ENCODE measurements at regions not wholly inside any gene's neighbourhood (a gene's known extent, or its start where the extent isn't known, plus 50 kb on each side); places are given as distances from the start of the nearest gene placed in this dataset.
A peak's percentile ranks its signal among the peaks of the same experiment; 100 is the strongest.

DNA sequence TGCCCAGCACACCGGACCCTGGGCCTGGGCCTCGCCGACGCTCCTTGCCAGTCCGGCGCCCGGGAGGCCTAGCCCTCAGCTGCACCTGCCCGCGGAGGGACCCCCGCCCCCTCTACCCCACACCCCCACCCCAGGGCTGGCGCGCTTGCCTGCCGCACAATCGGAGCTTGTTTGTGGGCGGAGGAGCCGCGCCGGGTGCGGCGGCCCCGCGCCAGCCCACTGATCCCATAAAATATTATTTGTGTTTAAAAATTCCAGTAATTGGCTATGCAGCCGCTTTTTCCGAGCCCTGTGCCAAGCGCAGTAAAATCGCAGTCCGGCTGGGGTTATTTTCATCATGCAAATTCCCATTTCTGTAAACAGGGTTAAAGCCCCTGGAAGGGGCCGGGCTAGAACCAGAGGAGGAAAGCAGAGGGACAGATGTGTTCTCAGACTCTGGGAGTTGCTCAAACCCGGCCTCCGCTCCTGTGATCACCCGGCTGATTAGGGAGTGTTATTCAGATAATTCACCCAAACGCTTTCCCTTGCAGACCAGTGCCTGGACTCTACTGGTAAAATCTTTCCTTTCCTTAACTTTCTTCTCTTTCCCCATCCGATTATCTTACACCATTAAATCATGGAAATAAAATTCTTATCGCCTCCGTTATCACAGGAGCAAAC lies 93.1 kb downstream of the NCR2 start:
- no peak for DNase-seq (ENCODE audit: low read depth in 4 of 4, low spot score in 2 of 4)

GRCh38 chr6:41428996-41429421 lies 93.6 kb downstream of the NCR2 start:
- no peak for DNase-seq (ENCODE audit: low read depth in 4 of 4, low spot score in 2 of 4)

- DNase-seq (ENCODE audit: low read depth in 4 of 4, low spot score in 2 of 4) = no peak
Measured at GRCh38 chr6:41429506-41430504, 94.4 kb downstream of the NCR2 start.

DNA sequence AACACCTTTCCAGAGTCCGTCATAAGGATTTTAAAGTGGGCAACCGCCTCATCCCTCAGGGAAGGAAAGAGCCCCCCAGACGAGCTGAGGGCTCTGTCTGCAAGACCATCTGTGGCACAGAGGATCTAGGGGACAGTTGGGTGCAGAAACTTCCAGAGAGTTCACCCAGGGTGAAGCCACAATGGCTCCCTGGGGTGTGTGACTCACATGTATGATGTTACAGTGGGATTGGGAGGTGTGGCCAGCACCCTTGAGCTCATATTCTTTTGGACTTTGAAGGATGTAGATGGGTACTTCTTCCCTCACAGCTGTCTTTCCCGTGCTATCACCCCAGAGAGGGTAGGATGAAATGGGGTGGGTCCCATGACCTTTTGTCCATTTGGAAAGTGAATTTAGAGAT lies 95.5 kb downstream of the NCR2 start:
- no peak for DNase-seq (ENCODE audit: low read depth in 4 of 4, low spot score in 2 of 4)

DNA sequence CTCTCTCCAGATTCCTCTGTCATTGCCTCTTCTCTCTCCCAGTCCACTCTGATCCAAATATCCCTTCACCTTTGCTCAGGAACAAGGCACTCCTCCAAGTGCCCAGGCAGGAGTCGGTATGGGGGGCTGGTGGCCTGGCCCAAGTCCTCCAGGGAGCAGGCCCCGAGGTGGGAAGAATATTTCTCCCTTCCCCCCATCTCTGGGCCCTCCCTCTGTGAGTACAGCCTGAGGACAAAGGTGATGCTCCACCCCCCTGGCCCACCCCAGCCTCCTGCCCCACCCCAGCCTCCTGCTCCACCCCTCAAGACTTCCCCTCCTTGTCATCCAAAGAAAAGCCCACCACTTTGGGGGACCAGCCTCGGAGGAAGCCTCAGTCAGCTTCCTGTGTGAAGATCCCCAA lies 96.9 kb downstream of the NCR2 start:
- no peak for DNase-seq (ENCODE audit: low read depth in 4 of 4, low spot score in 2 of 4)

GRCh38 chr6:41434803-41435481 lies 99.5 kb downstream of the NCR2 start:
- DNase-seq (ENCODE audit: low read depth in 4 of 4, low spot score in 2 of 4) = no peak

GRCh38 chr6:41437604-41438003 lies 102.2 kb downstream of the NCR2 start:
- no peak for DNase-seq (ENCODE audit: low read depth in 4 of 4, low spot score in 2 of 4)

DNA sequence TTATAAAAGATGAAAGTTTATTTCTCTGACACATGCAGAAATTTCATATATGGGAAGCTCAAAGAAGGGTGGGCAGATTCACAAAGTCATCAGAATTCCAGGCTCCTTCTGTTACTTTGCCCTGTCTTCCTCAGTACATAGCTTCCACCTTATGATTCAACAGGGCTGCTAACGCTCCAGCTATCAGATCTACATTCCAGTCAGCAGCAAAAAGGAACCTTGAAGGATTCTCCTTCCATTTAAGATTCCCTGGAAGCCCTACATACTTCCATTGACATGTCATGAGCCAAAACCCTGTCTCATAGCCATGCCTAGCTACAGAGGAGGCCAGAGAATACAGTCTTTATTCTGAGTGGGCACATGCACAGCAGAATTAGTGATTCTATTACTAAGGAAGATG lies 103.3 kb downstream of the NCR2 start:
- no peak for DNase-seq (ENCODE audit: low read depth in 4 of 4, low spot score in 2 of 4)

DNA sequence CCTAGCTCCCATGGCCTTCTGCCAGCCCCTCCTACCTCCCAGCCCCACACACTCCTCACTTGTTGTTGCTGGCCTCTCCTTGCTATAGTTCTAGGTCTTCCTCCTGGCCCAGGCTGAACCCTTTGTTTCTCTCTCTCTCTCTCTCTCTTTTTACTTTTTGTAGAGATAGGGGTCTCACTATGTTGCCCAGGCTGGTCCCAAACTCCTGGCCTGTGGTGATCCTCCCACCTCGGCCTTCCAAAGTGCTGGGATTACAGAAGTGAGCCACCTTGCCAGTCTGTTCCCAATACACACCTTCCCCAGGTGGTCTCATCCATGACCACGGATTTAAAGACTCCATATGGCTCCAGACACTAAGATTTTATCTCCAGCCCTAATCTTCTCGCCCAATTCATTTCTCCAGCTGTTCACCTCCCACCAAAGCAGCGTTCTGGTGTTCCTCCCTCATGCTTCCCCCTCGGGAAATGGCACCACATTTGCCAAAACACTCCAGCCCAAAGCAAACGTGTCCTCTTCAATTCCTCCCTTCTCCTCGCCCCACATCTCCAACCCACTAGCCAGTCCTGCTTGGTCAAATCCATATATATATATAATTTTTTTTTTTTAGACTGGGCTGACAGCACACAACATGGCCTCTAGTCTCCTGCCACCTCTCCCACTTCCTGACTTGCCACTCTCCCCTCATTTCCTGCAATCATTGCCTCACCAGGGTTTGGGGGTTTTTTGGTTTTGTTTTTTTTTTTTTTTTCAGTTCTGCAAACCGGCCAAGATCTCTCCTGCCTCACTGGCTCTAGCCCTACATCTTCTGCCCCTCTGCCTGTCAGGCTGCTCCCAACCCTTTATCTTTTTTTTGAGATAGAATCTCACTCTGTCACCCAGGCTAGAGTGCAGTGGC lies 104.4 kb downstream of the NCR2 start:
- no peak for DNase-seq (ENCODE audit: low read depth in 4 of 4, low spot score in 2 of 4)

- DNase-seq (ENCODE audit: low read depth in 4 of 4, low spot score in 2 of 4) = no peak
Measured at GRCh38 chr6:41440958-41441357, 105.2 kb upstream of the FOXP4 start.

DNA sequence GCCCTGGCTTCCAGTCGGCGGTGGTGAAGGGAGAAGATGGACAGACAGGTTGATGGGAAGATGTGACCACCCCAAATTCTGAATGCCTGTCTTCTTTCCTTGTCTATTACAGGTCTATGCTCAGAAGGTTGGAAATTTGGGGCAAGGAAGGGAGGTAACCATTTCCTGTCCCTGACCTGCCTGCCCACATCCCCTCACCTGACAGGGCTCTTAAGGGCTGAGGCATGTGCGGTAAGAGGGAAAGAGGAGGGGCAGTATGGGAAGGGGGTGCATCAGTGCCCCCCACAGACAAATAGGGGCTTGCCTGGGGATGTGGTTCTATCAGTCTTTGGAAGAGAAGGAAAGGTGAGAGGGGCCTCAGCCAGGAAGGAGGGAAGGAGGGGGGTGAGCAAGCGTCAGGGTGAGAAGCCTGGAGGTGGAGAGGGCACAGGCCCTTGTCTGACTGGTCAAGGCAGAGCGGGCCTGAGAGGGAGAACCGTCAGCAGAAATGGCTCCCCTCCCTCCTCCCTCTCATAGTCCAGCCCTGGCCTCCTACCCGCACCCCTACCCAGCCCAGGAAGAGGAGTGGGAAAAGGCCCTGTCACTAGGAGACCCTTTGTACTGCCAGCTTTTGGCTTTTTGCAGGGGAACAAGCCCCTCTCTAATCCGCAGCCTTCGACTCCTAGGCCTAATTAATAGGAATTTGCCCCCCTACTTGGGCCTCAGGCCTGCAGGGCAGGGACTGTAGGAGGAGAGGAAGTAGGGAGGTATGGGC lies 104.4 kb upstream of the FOXP4 start:
- no peak for DNase-seq (ENCODE audit: low read depth in 4 of 4, low spot score in 2 of 4)

DNA sequence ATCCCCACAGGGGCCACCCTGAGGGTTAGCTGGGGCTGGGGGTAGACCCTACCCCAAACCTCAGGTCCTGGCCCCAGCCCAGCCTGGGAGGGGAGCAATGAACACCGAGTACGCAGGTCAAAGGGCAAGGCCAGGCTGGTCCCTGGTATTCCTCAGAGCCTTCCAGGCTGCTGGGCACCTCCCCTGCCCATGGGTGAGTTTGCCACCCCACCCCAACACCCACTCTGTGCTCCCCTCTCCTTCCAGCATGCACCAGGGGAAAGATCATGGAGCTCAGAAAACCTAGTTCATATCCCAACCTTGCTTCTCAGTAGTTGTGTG lies 103.9 kb upstream of the FOXP4 start:
- DNase-seq (ENCODE audit: low read depth in 4 of 4, low spot score in 2 of 4) = no peak

DNA sequence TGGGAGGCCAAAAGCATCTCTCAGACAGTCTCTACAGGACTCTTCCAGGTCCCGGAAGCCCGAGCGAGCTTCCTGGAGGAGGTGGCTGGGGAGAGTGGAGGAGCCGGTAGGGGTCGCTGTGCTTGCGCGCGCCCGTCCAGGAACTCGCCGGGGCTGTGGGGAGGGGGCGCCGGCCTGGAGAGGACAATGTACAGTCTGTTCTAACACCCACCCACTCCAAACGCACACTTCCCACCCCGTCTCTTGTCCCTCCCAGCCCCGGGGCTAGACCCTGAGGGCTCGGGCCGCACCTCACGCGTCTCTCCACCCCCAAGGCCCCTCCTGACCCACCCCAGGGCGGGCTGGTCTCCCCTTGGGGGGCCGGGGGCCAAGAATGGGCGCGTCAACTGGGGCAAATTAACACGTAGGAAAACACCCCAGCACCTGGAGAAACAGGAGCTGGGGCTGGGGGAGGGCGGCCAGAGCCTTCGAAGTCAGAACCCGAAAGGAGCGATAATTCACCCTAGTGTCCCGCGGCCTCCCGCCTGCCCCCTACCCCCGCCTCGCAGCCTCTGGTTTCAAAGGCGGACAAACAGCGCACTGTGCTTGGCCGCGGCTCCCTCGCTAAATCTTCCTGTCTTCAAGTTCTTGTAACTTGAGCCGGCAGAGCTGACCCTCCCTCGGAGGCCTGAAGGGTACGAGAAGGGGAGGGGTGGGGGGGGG lies 103.2 kb upstream of the FOXP4 start:
- peak; percentile 75 to 93 (median 82) for DNase-seq (ENCODE audit: low read depth in 4 of 4, low spot score in 2 of 4)

DNA sequence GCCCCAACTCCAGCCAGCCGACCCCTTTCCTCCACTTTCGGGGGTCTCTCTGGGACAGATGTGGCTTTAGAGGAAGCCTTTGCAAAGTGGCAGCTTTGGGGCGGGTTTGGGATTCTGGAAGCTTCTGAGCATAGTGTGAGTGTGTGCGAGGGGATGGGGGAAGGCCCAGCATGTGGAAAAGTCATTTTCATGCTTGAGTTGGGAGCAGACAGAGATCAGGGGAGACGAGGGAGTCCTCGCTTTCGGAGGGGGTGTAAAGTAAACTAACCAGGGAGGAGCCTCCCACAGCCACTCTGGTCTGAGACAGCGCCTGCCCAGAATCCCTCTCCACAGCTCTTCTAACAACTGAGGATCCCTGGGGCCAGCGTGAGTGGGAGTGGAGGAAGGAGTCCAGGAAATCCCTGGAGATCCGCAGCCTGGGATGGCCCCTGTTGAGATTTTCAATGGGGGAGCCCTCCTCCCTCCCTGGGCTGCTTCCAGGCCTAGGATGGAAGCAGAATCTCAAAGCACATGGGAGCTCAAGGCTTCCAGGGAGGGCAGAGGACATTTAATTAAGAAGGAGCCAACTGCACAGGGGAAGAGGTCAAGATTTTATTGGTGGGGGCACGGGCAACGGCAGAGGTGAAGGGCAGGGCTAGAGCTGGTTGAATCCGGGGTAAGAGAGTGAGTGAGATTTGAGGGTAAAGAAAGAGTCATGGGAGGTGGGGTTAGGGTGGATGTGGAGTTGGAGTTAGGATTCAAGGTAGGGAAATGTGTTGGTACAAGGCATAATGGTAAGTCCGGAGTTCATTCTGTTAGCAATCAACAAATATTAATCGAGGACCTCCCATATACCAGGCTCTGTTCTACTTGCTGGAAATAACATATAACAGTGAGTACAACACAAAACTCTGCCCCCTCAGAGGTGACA lies 102.3 kb upstream of the FOXP4 start:
- DNase-seq (ENCODE audit: low read depth in 4 of 4, low spot score in 2 of 4) = no peak

DNA sequence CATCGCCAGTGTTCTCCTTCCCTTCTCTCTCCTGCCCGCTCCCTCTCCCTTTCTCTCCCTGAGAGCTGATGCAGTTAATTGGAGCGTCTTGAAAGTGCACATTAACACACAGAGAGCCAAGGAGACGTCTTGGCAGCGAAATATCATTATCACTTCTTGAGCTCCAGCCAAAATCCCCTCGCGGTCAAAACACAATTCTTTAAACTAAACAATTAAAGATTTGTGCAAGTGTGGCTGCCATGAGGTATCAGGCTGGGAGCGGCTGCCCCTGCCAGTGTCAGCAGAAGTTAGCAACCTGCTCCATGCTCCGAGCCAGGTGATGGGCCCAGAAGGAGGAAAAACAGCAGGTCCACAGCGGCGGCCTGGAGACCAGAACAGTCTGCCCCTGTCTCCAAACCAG lies 100.9 kb upstream of the FOXP4 start:
- no peak for DNase-seq (ENCODE audit: low read depth in 4 of 4, low spot score in 2 of 4)

GRCh38 chr6:41446132-41446531 lies 100.0 kb upstream of the FOXP4 start:
- no peak for DNase-seq (ENCODE audit: low read depth in 4 of 4, low spot score in 2 of 4)

- no peak for DNase-seq (ENCODE audit: low read depth in 4 of 4, low spot score in 2 of 4)
Measured at GRCh38 chr6:41446907-41447545, 99.2 kb upstream of the FOXP4 start.

GRCh38 chr6:41448256-41448655 lies 97.9 kb upstream of the FOXP4 start:
- DNase-seq (ENCODE audit: low read depth in 4 of 4, low spot score in 2 of 4) = no peak

All from left renal cortex interstitium (tissue), 4 donors.